ENCODE measurements at regions not wholly inside any gene's neighbourhood (a gene's known extent, or its start where the extent isn't known, plus 50 kb on each side); places are given as distances from the start of the nearest gene placed in this dataset.
"Not testable (repeated sequence)": the region's sequence is repeated elsewhere in the genome, so short reads cannot be mapped to it uniquely, and the experiment has no call there.

DNA sequence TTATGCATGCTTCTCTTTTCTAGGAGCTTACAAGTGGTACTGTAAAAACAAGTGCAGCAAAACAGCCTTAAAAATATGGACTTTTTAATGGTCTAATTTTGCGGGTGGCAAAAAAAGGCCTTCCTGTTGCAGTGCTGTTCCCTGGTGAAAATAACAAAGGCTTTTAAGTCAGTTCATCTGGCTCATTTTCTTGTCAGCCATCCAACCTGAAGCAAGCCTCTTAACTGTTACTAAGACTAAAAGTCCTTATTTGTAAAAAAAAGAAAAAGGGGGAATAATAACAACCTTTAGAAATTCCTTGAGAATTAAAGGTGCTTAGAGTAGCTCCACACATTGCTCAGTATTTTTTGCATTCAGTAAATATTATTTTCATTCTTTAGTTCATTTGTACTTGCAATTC, 200.5 kb upstream of the CHORDC1 start (continued):
- TF ChIP-seq, protein P1, sequence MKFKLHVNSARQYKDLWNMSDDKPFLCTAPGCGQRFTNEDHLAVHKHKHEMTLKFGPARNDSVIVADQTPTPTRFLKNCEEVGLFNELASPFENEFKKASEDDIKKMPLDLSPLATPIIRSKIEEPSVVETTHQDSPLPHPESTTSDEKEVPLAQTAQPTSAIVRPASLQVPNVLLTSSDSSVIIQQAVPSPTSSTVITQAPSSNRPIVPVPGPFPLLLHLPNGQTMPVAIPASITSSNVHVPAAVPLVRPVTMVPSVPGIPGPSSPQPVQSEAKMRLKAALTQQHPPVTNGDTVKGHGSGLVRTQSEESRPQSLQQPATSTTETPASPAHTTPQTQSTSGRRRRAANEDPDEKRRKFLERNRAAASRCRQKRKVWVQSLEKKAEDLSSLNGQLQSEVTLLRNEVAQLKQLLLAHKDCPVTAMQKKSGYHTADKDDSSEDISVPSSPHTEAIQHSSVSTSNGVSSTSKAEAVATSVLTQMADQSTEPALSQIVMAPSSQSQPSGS (CRISPR knock-in tag; IDR thresholded peaks at IDR 0.05; ENCODE audit: borderline replicate concordance, low read depth) = no peak
- no peak for TF ChIP-seq NFE2L1 (CRISPR knock-in tag; IDR thresholded peaks at IDR 0.05)
- no peak for TF ChIP-seq AR (CRISPR knock-in tag; IDR thresholded peaks at IDR 0.05)
- TF ChIP-seq, protein P2, sequence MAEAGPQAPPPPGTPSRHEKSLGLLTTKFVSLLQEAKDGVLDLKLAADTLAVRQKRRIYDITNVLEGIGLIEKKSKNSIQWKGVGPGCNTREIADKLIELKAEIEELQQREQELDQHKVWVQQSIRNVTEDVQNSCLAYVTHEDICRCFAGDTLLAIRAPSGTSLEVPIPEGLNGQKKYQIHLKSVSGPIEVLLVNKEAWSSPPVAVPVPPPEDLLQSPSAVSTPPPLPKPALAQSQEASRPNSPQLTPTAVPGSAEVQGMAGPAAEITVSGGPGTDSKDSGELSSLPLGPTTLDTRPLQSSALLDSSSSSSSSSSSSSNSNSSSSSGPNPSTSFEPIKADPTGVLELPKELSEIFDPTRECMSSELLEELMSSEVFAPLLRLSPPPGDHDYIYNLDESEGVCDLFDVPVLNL (CRISPR knock-in tag; IDR thresholded peaks at IDR 0.05; ENCODE audit: borderline replicate concordance, low read depth) = no peak
- no peak for TF ChIP-seq MYBL2 (CRISPR knock-in tag; IDR thresholded peaks at IDR 0.05)
- no peak for TF ChIP-seq ZNF423 (CRISPR knock-in tag; IDR thresholded peaks at IDR 0.05)
- TF ChIP-seq PREB (CRISPR knock-in tag; IDR thresholded peaks at IDR 0.05; ENCODE audit: borderline replicate concordance) = no peak
- TF ChIP-seq ZNF263 (CRISPR knock-in tag; IDR thresholded peaks at IDR 0.05; ENCODE audit: low read depth) = no peak
- no peak for TF ChIP-seq ATF1 (CRISPR knock-in tag; IDR thresholded peaks at IDR 0.05)
- TF ChIP-seq ESRRA (CRISPR knock-in tag; IDR thresholded peaks at IDR 0.05; ENCODE audit: borderline replicate concordance) = no peak

DNA sequence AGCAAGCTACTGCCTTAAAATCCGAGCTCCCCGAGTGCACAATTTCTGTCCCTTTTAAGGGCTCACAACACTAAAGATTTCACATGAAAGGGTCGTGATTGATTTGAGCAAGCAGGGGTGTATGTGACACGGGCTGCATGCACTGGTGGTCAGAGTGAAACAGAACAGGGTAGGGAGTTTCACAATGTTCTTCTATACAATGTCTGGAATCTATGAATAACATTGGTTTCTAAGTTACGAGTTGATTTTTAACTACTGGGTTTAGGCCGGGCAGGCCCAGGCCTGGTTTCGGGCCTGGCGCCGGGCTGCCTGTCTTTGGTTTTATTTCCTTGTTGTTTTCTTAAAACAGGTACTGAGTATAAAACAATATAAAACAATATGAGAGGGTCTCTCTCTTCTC, 199.9 kb upstream of the CHORDC1 start:
- peak overlapping the region; percentile 68 for H3K27ac Mint-ChIP-seq
- POLR2A ChIA-PET; H3K4me3 Mint-ChIP-seq; H3K27me3 Mint-ChIP-seq (ENCODE audit: low read depth); H3K36me3 Mint-ChIP-seq; CTCF ChIA-PET; ATAC-seq; DNase-seq (ENCODE audit: low spot score); H3K9me3 Mint-ChIP-seq: not testable (repeated sequence)
- peaks cover 17% of the 10 kb centered on the region for H3K4me1 Mint-ChIP-seq

GRCh38 chr11:90414221-90414620, 191.4 kb upstream of the CHORDC1 start:
- Mint-ChIP-seq H3K27ac (no peak overlapping the region), H3K4me3 (no peak overlapping the region), H3K4me1 (no peaks in the 10 kb centered on the region), H3K36me3 (no peaks in the 10 kb centered on the region), H3K9me3 (no peaks in the 10 kb centered on the region), H3K27me3 (ENCODE audit: low read depth) (no peaks in the 10 kb centered on the region)
- CTCF ChIA-PET = no interaction called here
- no peak for DNase-seq (ENCODE audit: low spot score)
- no peak for TF ChIP-seq STAT6 (CRISPR knock-in tag; conservative IDR thresholded peaks at IDR 0.05; ENCODE audit: low read depth)
- no peak for ATAC-seq
- POLR2A ChIA-PET = no interaction called here

DNA sequence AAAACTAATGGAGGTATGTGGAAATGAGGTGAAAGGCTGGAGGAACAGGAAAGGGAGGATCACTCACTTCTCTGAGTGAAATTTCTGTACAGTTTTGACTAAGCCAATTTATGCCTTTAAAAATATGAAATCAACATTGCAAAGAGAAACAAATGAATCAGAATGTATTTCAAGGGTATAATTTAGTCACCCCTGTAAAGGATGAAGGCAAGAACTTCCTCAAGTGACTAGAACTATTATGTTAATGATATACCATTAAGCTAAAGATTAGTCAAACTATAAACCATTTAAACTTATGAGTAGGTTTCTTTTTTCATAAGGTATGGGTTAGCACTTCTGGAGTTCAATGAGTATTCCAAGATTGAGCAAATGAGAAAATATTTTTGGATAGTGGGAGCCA, 184.5 kb upstream of the CHORDC1 start:
- H3K36me3 Mint-ChIP-seq = no peaks in the 10 kb centered on the region
- CTCF ChIA-PET = no interaction called here
- no peak overlapping the region for H3K4me3 Mint-ChIP-seq
- DNase-seq (ENCODE audit: low spot score) (no peak), ATAC-seq (no peak)
- POLR2A ChIA-PET = no interaction called here
- no peaks in the 10 kb centered on the region for H3K9me3 Mint-ChIP-seq
- H3K27me3 Mint-ChIP-seq (ENCODE audit: low read depth) = no peaks in the 10 kb centered on the region; the same call in 1 of the 2 replicates
- 0 out of 2 replicates have a peak, but pooled peaks cover 3% of the 10 kb centered on the region for H3K4me1 Mint-ChIP-seq
- no peak overlapping the region for H3K27ac Mint-ChIP-seq
- TF ChIP-seq ATF1 (CRISPR knock-in tag; IDR thresholded peaks at IDR 0.05) = no peak
- no peak for TF ChIP-seq PRDM15 (CRISPR knock-in tag; IDR thresholded peaks at IDR 0.05)
- TF ChIP-seq ZNF317 (CRISPR knock-in tag; IDR thresholded peaks at IDR 0.05; ENCODE audit: borderline replicate concordance, low read depth) = no peak
- TF ChIP-seq PRRX2 (CRISPR knock-in tag; IDR thresholded peaks at IDR 0.05) = no peak
- no peak for TF ChIP-seq JUN (CRISPR knock-in tag; IDR thresholded peaks at IDR 0.05)
- TF ChIP-seq ZNF121 (CRISPR knock-in tag; IDR thresholded peaks at IDR 0.05) = no peak
